ENCODE measurements at regions not wholly inside any gene's neighbourhood (a gene's known extent, or its start where the extent isn't known, plus 50 kb on each side); places are given as distances from the start of the nearest gene placed in this dataset.

- TF ChIP-seq CTCF (IDR thresholded peaks at IDR 0.05) (no peak), POLR2A (IDR thresholded peaks at IDR 0.05) (no peak)
Measured at GRCh38 chr7:114786455-114786854, 135.4 kb upstream of the MDFIC start.

Measured in lower leg skin (tissue), 3 donors.